ENCODE measurements at regions not wholly inside any gene's neighbourhood (a gene's known extent, or its start where the extent isn't known, plus 50 kb on each side); places are given as distances from the start of the nearest gene placed in this dataset.

DNA sequence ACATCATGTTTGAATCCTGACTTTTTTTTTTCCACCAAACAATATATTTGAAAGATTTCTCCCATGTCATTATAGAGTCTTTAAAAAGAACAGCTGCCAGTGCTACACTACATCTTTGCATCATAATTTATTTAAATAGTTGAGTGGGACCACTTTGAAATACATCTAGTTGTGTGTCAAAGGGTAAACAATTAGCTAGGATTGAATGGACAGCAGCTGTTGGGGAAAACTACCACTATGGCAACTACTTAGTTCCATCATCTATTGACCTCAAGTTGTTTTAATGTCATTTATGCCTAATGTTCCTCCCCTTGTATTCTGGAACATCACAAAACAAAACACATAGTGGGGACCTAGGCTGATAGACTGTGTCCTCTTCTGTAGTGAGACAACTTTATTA is 985.1 kb downstream of the SORCS1 start:
- CTCF ChIA-PET, result no interaction called here
- no peak overlapping the region for H3K4me3 ChIP-seq (replicated peaks in 1 of 3; ENCODE audit: insufficient read depth in 1 of 3, low read depth in 1 of 3, low read length in 3 of 3)
- BruUV-seq (replicated peaks), result no TSS peak
- TF ChIP-seq, protein P1, sequence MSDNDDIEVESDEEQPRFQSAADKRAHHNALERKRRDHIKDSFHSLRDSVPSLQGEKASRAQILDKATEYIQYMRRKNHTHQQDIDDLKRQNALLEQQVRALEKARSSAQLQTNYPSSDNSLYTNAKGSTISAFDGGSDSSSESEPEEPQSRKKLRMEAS (IDR thresholded peaks at IDR 0.05; ENCODE audit: insufficient read depth, insufficient read length), result no peak
- no peak for TF ChIP-seq EZH2 (IDR thresholded peaks at IDR 0.05; ENCODE audit: borderline replicate concordance, low read depth, low read length, severe bottlenecking)
- no peak for TF ChIP-seq JUN (IDR thresholded peaks at IDR 0.05; ENCODE audit: borderline replicate concordance, insufficient read depth, insufficient read length, low read depth)
- no peak for TF ChIP-seq POLR2AphosphoS5 (IDR thresholded peaks at IDR 0.05; ENCODE audit: insufficient read depth, low read depth, low read length)
- no peak for TF ChIP-seq FOS (IDR thresholded peaks at IDR 0.05; ENCODE audit: borderline replicate concordance, insufficient read depth, low read length)
- no peak for TF ChIP-seq POLR2A (IDR thresholded peaks at IDR 0.05; ENCODE audit: low read depth, low read length)
- TF ChIP-seq GATA2 (IDR thresholded peaks at IDR 0.05; ENCODE audit: insufficient read depth, insufficient read length, low read depth, low read length), result no peak
- TF ChIP-seq, protein P2, sequence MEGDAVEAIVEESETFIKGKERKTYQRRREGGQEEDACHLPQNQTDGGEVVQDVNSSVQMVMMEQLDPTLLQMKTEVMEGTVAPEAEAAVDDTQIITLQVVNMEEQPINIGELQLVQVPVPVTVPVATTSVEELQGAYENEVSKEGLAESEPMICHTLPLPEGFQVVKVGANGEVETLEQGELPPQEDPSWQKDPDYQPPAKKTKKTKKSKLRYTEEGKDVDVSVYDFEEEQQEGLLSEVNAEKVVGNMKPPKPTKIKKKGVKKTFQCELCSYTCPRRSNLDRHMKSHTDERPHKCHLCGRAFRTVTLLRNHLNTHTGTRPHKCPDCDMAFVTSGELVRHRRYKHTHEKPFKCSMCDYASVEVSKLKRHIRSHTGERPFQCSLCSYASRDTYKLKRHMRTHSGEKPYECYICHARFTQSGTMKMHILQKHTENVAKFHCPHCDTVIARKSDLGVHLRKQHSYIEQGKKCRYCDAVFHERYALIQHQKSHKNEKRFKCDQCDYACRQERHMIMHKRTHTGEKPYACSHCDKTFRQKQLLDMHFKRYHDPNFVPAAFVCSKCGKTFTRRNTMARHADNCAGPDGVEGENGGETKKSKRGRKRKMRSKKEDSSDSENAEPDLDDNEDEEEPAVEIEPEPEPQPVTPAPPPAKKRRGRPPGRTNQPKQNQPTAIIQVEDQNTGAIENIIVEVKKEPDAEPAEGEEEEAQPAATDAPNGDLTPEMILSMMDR (IDR thresholded peaks at IDR 0.05; ENCODE audit: extremely low read depth in 1 of 2, insufficient read depth in 1 of 2, low read depth in 1 of 2, low read length in 2 of 2), result no peak
- TF ChIP-seq MYC (IDR thresholded peaks at IDR 0.05; ENCODE audit: low read depth, low read length), result no peak
- no peak overlapping the region for H2AFZ ChIP-seq (ENCODE audit: low read depth, low read length)
- intact Hi-C loops (cut with micrococcal nuclease) (no loop called here), dilution Hi-C loops (cut with MboI; ENCODE audit: extremely low pct_ligation_motif_present, low sequenced_read_pairs) (no loop called here)
- no peaks in the 10 kb centered on the region for H3K27me3 ChIP-seq (ENCODE audit: control insufficient read depth in 2 of 2, insufficient read depth in 2 of 2, low read length in 2 of 2)
- no peaks in the 10 kb centered on the region for H3K36me3 ChIP-seq (ENCODE audit: control insufficient read depth in 2 of 2, extremely low read depth in 1 of 2, insufficient read depth in 2 of 2, low read length in 2 of 2)
- H4K20me1 ChIP-seq (replicated peaks; ENCODE audit: control insufficient read depth, extremely low read depth, insufficient read depth, low read length), result no peaks in the 10 kb centered on the region
- H3K9ac ChIP-seq (replicated peaks; ENCODE audit: extremely low read depth, insufficient read depth, low read length), result no peak overlapping the region
- H3K79me2 ChIP-seq (ENCODE audit: control insufficient read depth, insufficient read depth, low read length), result no peaks in the 10 kb centered on the region
- FAIRE-seq (no peak), DNase-seq (ENCODE audit: low read depth, low spot score) (no peak)
- H3K4me1 ChIP-seq (ENCODE audit: control insufficient read depth, extremely low read depth, insufficient read depth, low read length), result no peaks in the 10 kb centered on the region
- no peaks in the 10 kb centered on the region for H3K9me3 ChIP-seq (replicated peaks; ENCODE audit: control insufficient read depth, insufficient read depth, low read length)
- no peak overlapping the region for H3K4me2 ChIP-seq (ENCODE audit: insufficient read depth, low read length)
- no peak overlapping the region for H3K27ac ChIP-seq (ENCODE audit: insufficient read depth, low read depth, low read length)
- H3K9me1 ChIP-seq (replicated peaks; ENCODE audit: control insufficient read depth, extremely low read depth, insufficient read depth, low read length), result no peaks in the 10 kb centered on the region
- POLR2A ChIA-PET, result no interaction called here

Measured in endothelial cell of umbilical vein (primary cell).